Astrocyte (in vitro differentiated cells and primary cell): ENCODE measurements at regions not wholly inside any gene's neighbourhood (a gene's known extent, or its start where the extent isn't known, plus 50 kb on each side); places are given as distances from the start of the nearest gene placed in this dataset.

Experiments used
- EZH2 ChIP-seq: IDR thresholded peaks from 2 replicates; pipeline ENCODE4 v1.6.1; 2012; ENCODE audit warnings: mild to moderate bottlenecking, low read length, inconsistent platforms; ENCODE audit not compliant: insufficient read depth
- TF ChIP-seq, protein P1 (sequence below): IDR thresholded peaks from 2 replicates; pipeline ENCODE4 v1.5.1; 2011; ENCODE audit warnings: low read depth, mild to moderate bottlenecking, inconsistent platforms, low read length, moderate library complexity; ENCODE audit not compliant: insufficient read depth

GRCh38 chr2:104561251-104561650, 292.7 kb upstream of the POU3F3 start:
- TF ChIP-seq, protein P1, sequence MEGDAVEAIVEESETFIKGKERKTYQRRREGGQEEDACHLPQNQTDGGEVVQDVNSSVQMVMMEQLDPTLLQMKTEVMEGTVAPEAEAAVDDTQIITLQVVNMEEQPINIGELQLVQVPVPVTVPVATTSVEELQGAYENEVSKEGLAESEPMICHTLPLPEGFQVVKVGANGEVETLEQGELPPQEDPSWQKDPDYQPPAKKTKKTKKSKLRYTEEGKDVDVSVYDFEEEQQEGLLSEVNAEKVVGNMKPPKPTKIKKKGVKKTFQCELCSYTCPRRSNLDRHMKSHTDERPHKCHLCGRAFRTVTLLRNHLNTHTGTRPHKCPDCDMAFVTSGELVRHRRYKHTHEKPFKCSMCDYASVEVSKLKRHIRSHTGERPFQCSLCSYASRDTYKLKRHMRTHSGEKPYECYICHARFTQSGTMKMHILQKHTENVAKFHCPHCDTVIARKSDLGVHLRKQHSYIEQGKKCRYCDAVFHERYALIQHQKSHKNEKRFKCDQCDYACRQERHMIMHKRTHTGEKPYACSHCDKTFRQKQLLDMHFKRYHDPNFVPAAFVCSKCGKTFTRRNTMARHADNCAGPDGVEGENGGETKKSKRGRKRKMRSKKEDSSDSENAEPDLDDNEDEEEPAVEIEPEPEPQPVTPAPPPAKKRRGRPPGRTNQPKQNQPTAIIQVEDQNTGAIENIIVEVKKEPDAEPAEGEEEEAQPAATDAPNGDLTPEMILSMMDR = no peak
- TF ChIP-seq EZH2 = no peak
